GM12878 (cell line): ENCODE measurements at regions not wholly inside any gene's neighbourhood (a gene's known extent, or its start where the extent isn't known, plus 50 kb on each side); places are given as distances from the start of the nearest gene placed in this dataset.

Experiments
- ATAC-seq: fragments of 200-7000 bp; cut with Tn5 transposase; 3 replicates; pipeline ENCODE4 v1.9.1; 2020; ENCODE audit warnings: mild to moderate bottlenecking, moderate library complexity
- BruUV-seq: library from RNA; stranded (reverse); fragments of 400-500 nt; replicated peaks from 2 replicates; lab custom pipeline; 2021; lab: Mats Ljungman, UMichigan
- CTCF ChIA-PET: fragments of 300-600 bp; sonication (Branson Sonifier 250); formaldehyde crosslinking; extraction: SDS; loops from one replicate; lab custom pipeline; 2021; ENCODE audit warnings: inconsistent platforms; lab: Yijun Ruan, JAX
- POLR2A ChIA-PET: fragments of 350-600 bp; formaldehyde crosslinking; extraction: SDS; loops from one replicate; lab custom pipeline; 2021; ENCODE audit warnings: inconsistent platforms; lab: Charles Lee
- RAD21 ChIA-PET: fragments of 300-600 bp; sonication (Branson Sonifier 250); formaldehyde crosslinking; loops from one replicate; lab custom pipeline; 2023; ENCODE audit warnings: antibody characterized with exemption; ENCODE audit not compliant: unreplicated experiment; lab: Charles Lee
- SMC1A ChIA-PET: fragments of 300-600 bp; sonication (Branson Sonifier 250); formaldehyde crosslinking; loops from one replicate; lab custom pipeline; 2023; ENCODE audit not compliant: unreplicated experiment, uncharacterized antibody; lab: Charles Lee
- DNase-seq: peaks from one replicate; pipeline ENCODE4 v3.0.0-alpha.2; 2011; ENCODE audit warnings: low read depth, low spot score
- FAIRE-seq: peaks from 3 replicates; lab custom pipeline; 2011; peaks lifted over from hg19 to GRCh38; lab: Jason Lieb, UNC
- H2AFZ ChIP-seq: 2 replicates; pipeline ENCODE4 v1.6.0; 2011; ENCODE audit warnings: low read depth, low read length, control low read depth; ENCODE audit not compliant: control insufficient read depth
- H3K27ac ChIP-seq: 2 replicates; pipeline ENCODE4 v1.5.1; 2011; ENCODE audit warnings: control low read depth; ENCODE audit not compliant: control insufficient read depth, insufficient read depth
- H3K27me3 ChIP-seq, 2 experiments: replicated peaks in 1 of 2; 2 replicates each; pipeline versions ENCODE4 v1.6.0 to v1.6.1; 2011; ENCODE audit warnings: low read length in 1 of 2; ENCODE audit not compliant: control insufficient read depth in 2 of 2, insufficient read depth in 2 of 2
- H3K36me3 ChIP-seq, 2 experiments: 2 replicates each; pipeline ENCODE4 v1.5.1; 2011; ENCODE audit warnings: low read length in 1 of 2; ENCODE audit not compliant: control insufficient read depth in 2 of 2, insufficient read depth in 2 of 2
- H3K4me1 ChIP-seq: 2 replicates; pipeline ENCODE4 v1.6.1; 2011; ENCODE audit warnings: mild to moderate bottlenecking, low read length, moderate library complexity, mixed read lengths; ENCODE audit not compliant: control insufficient read depth, insufficient read depth
- H3K4me2 ChIP-seq: 2 replicates; pipeline ENCODE4 v1.6.0; 2011; ENCODE audit warnings: control low read depth; ENCODE audit not compliant: control insufficient read depth, insufficient read depth
- H3K4me3 ChIP-seq: fragments of 200-600 bp; sonication (generic); 2 replicates; pipeline ENCODE4 v1.5.1; 2016
- H3K79me2 ChIP-seq: 2 replicates; pipeline ENCODE4 v1.6.0; 2011; ENCODE audit warnings: low read length; ENCODE audit not compliant: control insufficient read depth, insufficient read depth
- H3K9ac ChIP-seq: 2 replicates; pipeline ENCODE4 v1.8.0; 2011; ENCODE audit warnings: low read length, control low read depth, mixed read lengths; ENCODE audit not compliant: control insufficient read depth, insufficient read depth
- H3K9me3 ChIP-seq: replicated peaks from 3 replicates; pipeline ENCODE4 v1.5.1; 2011; ENCODE audit warnings: mild to moderate bottlenecking, low read length; ENCODE audit not compliant: control insufficient read depth, insufficient read depth
- H4K20me1 ChIP-seq: 2 replicates; pipeline ENCODE4 v1.6.0; 2011; ENCODE audit not compliant: control insufficient read depth, insufficient read depth
- ATF7 ChIP-seq: fragments of 450-650 bp; IDR thresholded peaks from 2 replicates; pipeline ENCODE4 v1.6.1; 2016; ENCODE audit warnings: low read depth, mild to moderate bottlenecking
- SUZ12 ChIP-seq: fragments of 200-600 bp; sonication (generic); IDR thresholded peaks from one replicate; pipeline ENCODE4 v1.6.1; 2018; ENCODE audit warnings: antibody characterized with exemption, mild to moderate bottlenecking; ENCODE audit not compliant: unreplicated experiment
- WRNIP1 ChIP-seq: IDR thresholded peaks from 2 replicates; pipeline ENCODE4 v1.6.1; 2011; ENCODE audit warnings: low read depth, low read length, improper control_type of control experiment, borderline replicate concordance
- WGBS: methylation state at CpG from one replicate; pipeline ENCODE4 v1.1.6; 2016; ENCODE audit warnings: low lambda C conversion rate; ENCODE audit not compliant: insufficient replicate concordance, insufficient coverage; ENCODE audit errors: missing lambda C conversion rate; 5-methylcytosine and 5-hydroxymethylcytosine counted together
- in situ Hi-C: fragments of 300-500 bp; cut with MboI; formaldehyde crosslinking; loops from 9 replicates; pipeline ENCODE4 v1.14.3; 2018; ENCODE audit warnings: mixed read lengths
- intact Hi-C: fragments of 100-400 bp; cut with micrococcal nuclease; formaldehyde crosslinking; loops from one replicate; pipeline ENCODE4 v1.14.2; 2022; ENCODE audit not compliant: unreplicated experiment

- FAIRE-seq (no peak), ATAC-seq (no peak), DNase-seq (no peak)
- Histone ChIP-seq H3K36me3 (no peaks in the 10 kb centered on the region), H3K4me1 (no peaks in the 10 kb centered on the region), H3K79me2 (no peaks in the 10 kb centered on the region), H4K20me1 (no peaks in the 10 kb centered on the region), H3K4me2 (no peak overlapping the region), H3K27ac (no peak overlapping the region), H3K9ac (no peak overlapping the region), H2AFZ (no peak overlapping the region), H3K9me3 (no peaks in the 10 kb centered on the region), H3K4me3 (no peak overlapping the region), H3K27me3 (no peaks in the 10 kb centered on the region)
- in situ Hi-C loops = no loop called here
- SMC1A ChIA-PET = interaction anchor here (0.9 kb wide), 1 partner anchor 10 kb away, joined by 3 read pairs; no protein-coding TSS in a partner anchor
- RAD21 ChIA-PET = no interaction called here
- CTCF ChIA-PET = no interaction called here
- intact Hi-C loops = no loop called here
- 3% methylated on average over 2 of the region's 2 CpGs for WGBS
- TF ChIP-seq ATF7 (no peak), SUZ12 (no peak)
- POLR2A ChIA-PET = no interaction called here
- no TSS peak for BruUV-seq
These were observed 441.4 kb downstream of the COL12A1 start for GRCh38 chr6:74764486-74764885.

DNA sequence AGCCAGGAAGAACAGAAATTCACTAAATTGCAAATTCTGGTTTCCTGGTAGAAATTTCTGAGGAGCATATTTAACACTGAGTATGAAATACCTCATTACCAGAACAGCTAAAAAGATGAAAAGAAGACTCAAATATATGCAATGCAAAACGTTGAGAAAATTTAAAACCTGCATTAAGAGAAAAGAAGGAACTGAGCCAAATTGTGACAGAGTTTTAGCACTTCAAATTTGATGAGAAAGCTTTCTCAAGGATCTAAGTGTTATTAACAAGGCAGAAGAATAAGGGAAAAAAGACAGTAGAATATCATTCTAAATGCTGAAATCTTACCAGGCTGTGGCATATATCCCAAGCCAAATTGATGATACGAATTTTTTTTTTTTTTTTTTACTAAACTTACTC lies 443.0 kb downstream of the COL12A1 start:
- WGBS = 0% methylated on average over 2 of the region's 2 CpGs
- BruUV-seq = no TSS peak
- no peak for DNase-seq
- Histone ChIP-seq H3K9me3 (no peaks in the 10 kb centered on the region), H3K27ac (no peak overlapping the region), H3K36me3 (no peaks in the 10 kb centered on the region), H2AFZ (no peak overlapping the region), H3K4me3 (no peak overlapping the region), H3K4me2 (no peak overlapping the region), H4K20me1 (no peaks in the 10 kb centered on the region), H3K9ac (no peak overlapping the region), H3K27me3 (no peaks in the 10 kb centered on the region; a peak in 1 of 4 replicates), H3K4me1 (no peaks in the 10 kb centered on the region), H3K79me2 (no peaks in the 10 kb centered on the region)
- in situ Hi-C loops = no loop called here
- no peak for ATAC-seq
- TF ChIP-seq WRNIP1 = no peak
- FAIRE-seq = no peak
- intact Hi-C loops = no loop called here
- CTCF ChIA-PET = no interaction called here
- SMC1A ChIA-PET = no interaction called here
- RAD21 ChIA-PET = no interaction called here
- POLR2A ChIA-PET = no interaction called here
